Activated B cell treated with CpG ODN at 0.5 μM for 24 hours (primary cell): ENCODE measurements at regions not wholly inside any gene's neighbourhood (a gene's known extent, or its start where the extent isn't known, plus 50 kb on each side); places are given as distances from the start of the nearest gene placed in this dataset.

Experiments
- ATAC-seq: fragments of 200-7000 bp; cut with Tn5 transposase; one replicate; pipeline ENCODE4 v1.10.0; 2021; ENCODE audit warnings: low read depth, mild to moderate bottlenecking, moderate library complexity
- CTCF ChIA-PET: fragments of 350-600 bp; sonication (Branson Sonifier 250); formaldehyde crosslinking; loops from one replicate; lab custom pipeline; 2021; ENCODE audit warnings: antibody characterized with exemption; lab: Charles Lee
- POLR2A ChIA-PET: fragments of 350-600 bp; sonication (Branson Sonifier 250); formaldehyde crosslinking; loops from one replicate; lab custom pipeline; 2021; ENCODE audit warnings: antibody characterized with exemption; lab: Charles Lee
- DNase-seq: peaks from one replicate; pipeline ENCODE4 v3.0.0; 2022
- H3K27ac Mint-ChIP-seq: one replicate; pipeline ENCODE4 v1.8.0; 2020; ENCODE audit warnings: mixed read lengths
- H3K27me3 Mint-ChIP-seq: one replicate; pipeline ENCODE4 v1.8.0; 2021; ENCODE audit warnings: mixed read lengths
- H3K36me3 Mint-ChIP-seq: one replicate; pipeline ENCODE4 v1.8.0; 2021; ENCODE audit warnings: low read depth, mixed read lengths
- H3K4me1 Mint-ChIP-seq: one replicate; pipeline ENCODE4 v1.8.0; 2021; ENCODE audit warnings: mixed read lengths
- H3K4me3 Mint-ChIP-seq: one replicate; pipeline ENCODE4 v1.8.0; 2020; ENCODE audit warnings: mild to moderate bottlenecking, mixed read lengths
- H3K9me3 Mint-ChIP-seq: one replicate; pipeline ENCODE4 v1.8.0; 2020; ENCODE audit warnings: mixed read lengths
- CTCF ChIP-seq: fragments of 200-600 bp; IDR thresholded peaks from one replicate; pipeline ENCODE4 v1.8.0; 2022; ENCODE audit warnings: antibody characterized with exemption, mild to moderate bottlenecking
- intact Hi-C: fragments of 100-400 bp; cut with micrococcal nuclease; formaldehyde crosslinking; loops from one replicate; pipeline ENCODE4 v1.15.1; 2024

- peaks cover 2% of the 10 kb centered on the region for H3K27me3 Mint-ChIP-seq
- ChIA-PET POLR2A (no interaction called here), CTCF (no interaction called here)
- no peaks in the 10 kb centered on the region for H3K36me3 Mint-ChIP-seq
- no peak overlapping the region for H3K27ac Mint-ChIP-seq
- no peak for TF ChIP-seq CTCF
- H3K4me1 Mint-ChIP-seq, result no peaks in the 10 kb centered on the region
- peaks cover 15% of the 10 kb centered on the region for H3K9me3 Mint-ChIP-seq
- no peak overlapping the region for H3K4me3 Mint-ChIP-seq
- intact Hi-C loops, result no loop called here
- DNase-seq (no peak), ATAC-seq (no peak)
These were observed 154.5 kb upstream of the KIAA1217 start for GRCh38 chr10:24054421-24054820.

- Mint-ChIP-seq H3K4me3 (no peak overlapping the region), H3K27ac (no peak overlapping the region), H3K4me1 (no peaks in the 10 kb centered on the region), H3K27me3 (no peaks in the 10 kb centered on the region), H3K36me3 (no peaks in the 10 kb centered on the region), H3K9me3 (peaks cover 5% of the 10 kb centered on the region)
- intact Hi-C loops, result no loop called here
- no peak for ATAC-seq
- DNase-seq, result no peak
- no peak for TF ChIP-seq CTCF
- POLR2A ChIA-PET, result no interaction called here
- CTCF ChIA-PET, result no interaction called here
These were observed 128.7 kb upstream of the KIAA1217 start for GRCh38 chr10:24080207-24080606.

GRCh38 chr10:24086296-24087086 lies 122.4 kb upstream of the KIAA1217 start:
- Mint-ChIP-seq H3K9me3 (peaks cover 7% of the 10 kb centered on the region), H3K27ac (no peak overlapping the region), H3K4me3 (no peak overlapping the region), H3K27me3 (no peaks in the 10 kb centered on the region), H3K36me3 (no peaks in the 10 kb centered on the region), H3K4me1 (no peaks in the 10 kb centered on the region)
- no peak for ATAC-seq
- DNase-seq, result no peak
- POLR2A ChIA-PET, result no interaction called here
- CTCF ChIA-PET, result no interaction called here
- no peak for TF ChIP-seq CTCF
- intact Hi-C loops, result no loop called here

GRCh38 chr10:24091256-24091655 lies 117.7 kb upstream of the KIAA1217 start:
- Mint-ChIP-seq H3K27me3 (no peaks in the 10 kb centered on the region), H3K4me1 (no peaks in the 10 kb centered on the region), H3K27ac (no peak overlapping the region), H3K4me3 (no peak overlapping the region), H3K9me3 (peaks cover 5% of the 10 kb centered on the region), H3K36me3 (no peaks in the 10 kb centered on the region)
- intact Hi-C loops, result no loop called here
- ChIA-PET POLR2A (no interaction called here), CTCF (no interaction called here)
- ATAC-seq (no peak), DNase-seq (no peak)
- no peak for TF ChIP-seq CTCF

GRCh38 chr10:24096281-24096680 lies 112.7 kb upstream of the KIAA1217 start:
- intact Hi-C loops, result no loop called here
- TF ChIP-seq CTCF, result no peak
- ATAC-seq, result no peak
- Mint-ChIP-seq H3K27me3 (no peaks in the 10 kb centered on the region), H3K27ac (no peak overlapping the region), H3K36me3 (no peaks in the 10 kb centered on the region), H3K4me3 (no peak overlapping the region), H3K4me1 (no peaks in the 10 kb centered on the region), H3K9me3 (peaks cover 3% of the 10 kb centered on the region)
- CTCF ChIA-PET, result no interaction called here
- DNase-seq, result no peak
- POLR2A ChIA-PET, result no interaction called here
